ENCODE measurements at regions not wholly inside any gene's neighbourhood (a gene's known extent, or its start where the extent isn't known, plus 50 kb on each side); places are given as distances from the start of the nearest gene placed in this dataset.

GRCh38 chr2:147122944-147123343 lies 721.9 kb upstream of the ACVR2A start:
- no peak for TF ChIP-seq CTCF (IDR thresholded peaks at IDR 0.05)
- TF ChIP-seq POLR2A (IDR thresholded peaks at IDR 0.05) = no peak

All from Peyer's patch (tissue), 4 donors.